ENCODE measurements at regions not wholly inside any gene's neighbourhood (a gene's known extent, or its start where the extent isn't known, plus 50 kb on each side); places are given as distances from the start of the nearest gene placed in this dataset.
"Not testable (repeated sequence)": the region's sequence is repeated elsewhere in the genome, so short reads cannot be mapped to it uniquely, and the experiment has no call there.

- no peak for DNase-seq
These were observed 95.9 kb upstream of the DTNBP1 start for GRCh38 chr6:15758631-15759215.

GRCh38 chr6:15755526-15755925 lies 92.7 kb upstream of the DTNBP1 start:
- DNase-seq = no peak

- DNase-seq = no peak
These were observed 91.9 kb upstream of the DTNBP1 start for GRCh38 chr6:15754706-15755079.

- DNase-seq = no peak
These were observed 91.3 kb upstream of the DTNBP1 start for GRCh38 chr6:15754035-15754705.

GRCh38 chr6:15752820-15753219 lies 90.0 kb upstream of the DTNBP1 start:
- DNase-seq = no peak

GRCh38 chr6:15751721-15752350 lies 89.0 kb upstream of the DTNBP1 start:
- no peak for DNase-seq

GRCh38 chr6:15748341-15748740 lies 85.5 kb upstream of the DTNBP1 start:
- DNase-seq = no peak

- DNase-seq = no peak
These were observed 84.6 kb upstream of the DTNBP1 start for GRCh38 chr6:15747354-15747883.

- DNase-seq = no peak
These were observed 83.0 kb upstream of the DTNBP1 start for GRCh38 chr6:15745781-15746180.

- DNase-seq = no peak
These were observed 82.1 kb upstream of the DTNBP1 start for GRCh38 chr6:15744818-15745402.

- DNase-seq = not testable (repeated sequence)
These were observed 79.2 kb upstream of the DTNBP1 start for GRCh38 chr6:15742013-15742412.

- DNase-seq = no peak
These were observed 78.6 kb upstream of the DTNBP1 start for GRCh38 chr6:15741405-15741804.

- no peak for DNase-seq
These were observed 77.0 kb upstream of the DTNBP1 start for GRCh38 chr6:15739867-15740266.

GRCh38 chr6:15739353-15739752 lies 76.5 kb upstream of the DTNBP1 start:
- DNase-seq = no peak

GRCh38 chr6:15738195-15738594 lies 75.4 kb upstream of the DTNBP1 start:
- DNase-seq = not testable (repeated sequence)

GRCh38 chr6:15736297-15736696 lies 73.5 kb upstream of the DTNBP1 start:
- no peak for DNase-seq

- DNase-seq = no peak
These were observed 72.9 kb upstream of the DTNBP1 start for GRCh38 chr6:15735567-15736265.

- DNase-seq = no peak
These were observed 71.5 kb upstream of the DTNBP1 start for GRCh38 chr6:15734118-15734897.

- no peak for DNase-seq
These were observed 68.1 kb upstream of the DTNBP1 start for GRCh38 chr6:15730922-15731321.

GRCh38 chr6:15730442-15730841 lies 67.6 kb upstream of the DTNBP1 start:
- DNase-seq = no peak

- no peak for DNase-seq
These were observed 59.9 kb upstream of the DTNBP1 start for GRCh38 chr6:15722731-15723130.

GRCh38 chr6:15716889-15717288 lies 54.1 kb upstream of the DTNBP1 start:
- no peak for DNase-seq

Measured in NCI-H1694 (cell line).